ENCODE measurements at regions not wholly inside any gene's neighbourhood (a gene's known extent, or its start where the extent isn't known, plus 50 kb on each side); places are given as distances from the start of the nearest gene placed in this dataset.
A peak's percentile ranks its signal among the peaks of the same experiment; 100 is the strongest.

- no peak for DNase-seq (ENCODE audit: low spot score)
Observed at GRCh38 chr9:91100878-91101450, 260.8 kb downstream of the AUH start.

GRCh38 chr9:91101611-91102168 lies 260.0 kb downstream of the AUH start:
- DNase-seq (ENCODE audit: low spot score): no peak

- no peak for DNase-seq (ENCODE audit: low spot score)
Observed at GRCh38 chr9:91102269-91102668, 259.4 kb downstream of the AUH start.

- DNase-seq (ENCODE audit: low spot score): no peak
Observed at GRCh38 chr9:91103931-91104330, 257.8 kb downstream of the AUH start.

GRCh38 chr9:91106415-91107081 lies 255.2 kb downstream of the AUH start:
- no peak for DNase-seq (ENCODE audit: low spot score)

DNA sequence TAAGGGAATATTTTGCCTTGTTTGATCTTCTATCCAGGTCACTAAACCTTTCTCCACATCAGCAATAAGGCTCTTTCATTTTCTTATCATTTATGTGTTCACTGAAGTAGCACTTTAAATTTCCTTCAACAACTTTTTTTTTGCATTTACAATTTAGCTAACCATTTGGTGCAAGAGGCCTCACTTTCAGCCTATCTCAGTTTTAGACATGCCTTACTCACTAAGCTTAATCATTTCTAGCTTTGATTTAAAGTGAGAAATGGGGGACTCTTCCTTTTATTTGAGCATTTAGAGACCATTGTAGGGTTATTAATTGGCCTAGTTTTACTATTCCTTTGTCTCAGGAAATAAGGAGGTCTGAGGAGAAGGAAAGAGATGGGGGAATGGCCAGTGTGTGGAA lies 250.5 kb downstream of the AUH start:
- DNase-seq (ENCODE audit: low spot score): no peak

DNA sequence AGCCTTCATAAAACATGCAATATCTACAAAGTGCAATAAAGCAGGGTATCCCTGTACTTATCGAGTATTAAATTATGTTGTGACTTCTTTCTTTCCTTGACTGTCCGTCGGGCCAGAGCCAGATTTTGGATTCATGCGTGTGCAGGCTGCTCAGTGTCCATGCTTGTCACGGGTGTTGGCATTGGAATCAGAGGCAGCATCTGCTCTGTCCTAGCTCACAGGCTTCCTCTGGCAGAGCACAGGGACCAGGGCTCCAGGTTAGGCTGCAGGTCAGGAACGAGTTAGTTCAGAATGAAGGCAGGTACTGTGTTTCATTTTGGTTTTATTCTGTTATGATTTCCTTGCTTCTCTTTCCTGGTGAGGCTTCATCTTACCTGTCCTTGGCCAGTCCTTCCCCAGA lies 249.8 kb downstream of the AUH start:
- DNase-seq (ENCODE audit: low spot score): no peak

- no peak for DNase-seq (ENCODE audit: low spot score)
Observed at GRCh38 chr9:91113016-91113415, 248.7 kb downstream of the AUH start.

GRCh38 chr9:91114450-91114849 lies 247.3 kb downstream of the AUH start:
- no peak for DNase-seq (ENCODE audit: low spot score)

DNA sequence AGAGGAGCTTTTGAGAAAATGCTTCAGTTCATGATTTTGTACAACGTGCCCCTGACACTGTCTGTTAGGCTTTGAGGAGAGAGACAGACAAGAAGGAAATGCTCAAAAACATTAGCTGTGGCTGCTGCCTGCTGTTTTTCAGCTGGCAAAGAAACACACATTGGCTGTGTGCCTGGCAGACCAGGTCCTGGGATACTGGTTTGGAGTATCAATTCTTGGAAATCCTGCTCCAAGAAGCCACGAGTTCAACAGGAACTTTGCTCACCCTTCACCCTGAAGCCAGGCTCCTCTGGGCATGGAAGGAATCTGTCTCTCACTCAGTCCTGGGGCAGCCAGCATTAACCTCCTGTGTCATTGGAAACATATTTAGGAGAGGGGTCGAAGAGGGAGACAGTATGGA lies 245.5 kb downstream of the AUH start:
- no peak for DNase-seq (ENCODE audit: low spot score)

DNA sequence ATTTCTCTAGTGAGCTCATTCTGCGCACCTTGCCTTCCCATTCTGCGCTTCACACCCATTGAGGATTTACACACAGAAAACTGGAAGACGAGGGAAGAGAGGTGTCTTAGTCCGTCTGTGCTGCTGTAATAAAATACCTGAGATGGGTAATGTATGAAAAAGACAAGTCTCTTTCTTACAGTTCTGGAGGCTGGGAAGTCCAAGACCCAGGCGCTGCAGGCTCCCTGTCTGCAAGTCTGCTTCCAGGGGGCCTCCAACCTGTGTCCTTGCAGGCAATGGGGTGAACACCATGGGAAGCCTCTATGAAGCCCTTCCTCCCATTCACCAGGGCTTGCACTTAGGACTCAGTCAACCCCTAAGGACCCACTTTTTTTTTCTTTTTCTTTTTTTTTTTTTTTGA lies 245.0 kb downstream of the AUH start:
- no peak for DNase-seq (ENCODE audit: low spot score)

GRCh38 chr9:91117474-91117891 lies 244.2 kb downstream of the AUH start:
- DNase-seq (ENCODE audit: low spot score): no peak

GRCh38 chr9:91117959-91118703 lies 243.6 kb downstream of the AUH start:
- DNase-seq (ENCODE audit: low spot score): no peak

DNA sequence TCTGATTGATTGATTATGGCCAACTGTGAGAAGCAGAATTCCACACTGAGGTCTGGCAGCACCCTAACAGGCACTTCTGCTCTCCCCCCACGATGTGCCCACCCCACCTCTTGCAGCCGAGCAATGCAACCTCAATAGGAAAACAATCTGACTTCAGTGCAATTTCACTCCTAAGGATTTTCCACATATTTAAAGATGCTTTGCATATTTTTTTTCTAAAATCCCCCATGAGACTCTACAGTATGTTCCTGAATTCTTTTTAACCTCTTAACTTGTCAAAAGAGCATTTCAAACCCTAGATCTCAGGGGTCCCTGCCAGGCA lies 243.1 kb downstream of the AUH start:
- DNase-seq (ENCODE audit: low spot score): no peak

GRCh38 chr9:91119142-91119541 lies 242.6 kb downstream of the AUH start:
- peak; percentile 86 for DNase-seq (ENCODE audit: low spot score)

DNA sequence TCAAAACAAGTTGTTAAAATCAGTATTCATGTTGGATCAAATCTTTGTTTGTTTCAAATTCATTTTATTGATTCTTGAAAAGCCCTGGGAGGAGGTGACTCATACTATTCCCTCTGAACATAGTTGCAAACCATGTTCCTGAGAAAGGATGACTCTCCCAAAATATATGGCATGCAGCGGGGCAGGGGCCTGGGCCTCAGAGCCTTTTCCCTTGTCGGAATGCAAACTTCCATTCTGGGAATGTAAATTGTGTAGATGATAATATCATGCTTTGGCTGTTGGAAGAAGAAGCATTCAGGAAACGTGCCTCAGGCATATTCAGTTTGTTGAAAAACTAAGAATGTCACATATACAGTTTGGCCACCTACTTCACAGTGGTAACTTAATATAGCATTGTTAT lies 242.0 kb downstream of the AUH start:
- peak; percentile 50 for DNase-seq (ENCODE audit: low spot score)

GRCh38 chr9:91120200-91120599 lies 241.5 kb downstream of the AUH start:
- no peak for DNase-seq (ENCODE audit: low spot score)

GRCh38 chr9:91122755-91123154 lies 239.0 kb downstream of the AUH start:
- no peak for DNase-seq (ENCODE audit: low spot score)

DNA sequence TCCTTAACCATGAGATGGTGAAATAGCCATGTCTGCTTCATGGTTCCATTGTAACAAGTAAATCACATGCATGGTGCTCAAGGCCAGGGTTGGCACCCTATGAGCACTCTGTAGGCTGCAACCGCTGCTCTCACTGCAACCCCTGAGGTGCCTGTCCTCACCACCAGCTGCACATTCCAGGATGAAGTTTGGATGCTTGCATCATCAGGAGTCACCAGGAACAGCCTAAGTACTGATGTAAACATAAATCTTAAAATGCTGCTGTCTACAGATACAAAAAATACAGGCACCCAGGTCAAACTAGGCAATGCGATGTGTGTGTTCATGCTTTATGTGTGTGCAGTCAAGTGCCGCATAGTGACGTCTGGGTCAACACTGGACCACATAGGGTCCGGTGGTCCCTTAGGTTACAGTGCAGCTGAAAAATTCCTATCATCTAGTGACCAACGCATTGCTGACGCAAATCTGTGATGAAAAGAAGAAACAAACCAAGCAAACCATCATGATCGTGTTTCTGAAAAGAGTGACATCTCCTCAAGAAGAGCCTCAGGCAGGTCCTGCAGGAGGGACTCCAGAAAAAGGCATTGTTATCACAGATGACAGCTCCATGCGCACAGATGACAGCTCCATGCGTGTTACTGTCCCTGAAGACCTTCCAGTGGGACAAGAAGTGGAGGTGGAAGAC lies 234.8 kb downstream of the AUH start:
- no peak for DNase-seq (ENCODE audit: low spot score)

- no peak for DNase-seq (ENCODE audit: low spot score)
Observed at GRCh38 chr9:91127653-91128052, 234.1 kb downstream of the AUH start.

DNA sequence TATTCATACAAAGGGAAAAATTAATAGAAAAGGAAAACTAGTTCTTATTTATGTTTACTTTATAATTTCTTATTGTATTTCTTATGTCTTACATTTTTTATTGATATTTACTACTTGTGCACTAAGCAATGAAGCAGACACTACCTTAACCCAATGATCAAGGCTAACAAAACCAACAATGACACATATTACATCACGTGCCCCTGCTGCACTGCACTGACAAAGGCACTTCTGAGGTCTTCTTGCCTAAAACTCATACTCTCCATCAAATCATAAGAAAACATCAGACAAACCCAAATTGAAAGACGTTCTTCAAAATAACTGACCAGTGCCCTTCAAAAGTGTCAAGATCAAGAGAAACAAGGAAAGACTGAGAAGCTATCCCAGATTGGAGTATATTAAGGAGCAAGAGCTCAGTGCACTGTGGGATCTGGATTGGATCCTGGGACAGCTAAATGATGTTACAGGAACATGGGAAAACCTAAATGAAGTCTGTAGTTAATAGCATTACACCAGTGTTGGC lies 230.9 kb downstream of the AUH start:
- no peak for DNase-seq (ENCODE audit: low spot score)

- peak; percentile 76 for DNase-seq (ENCODE audit: low spot score)
Observed at GRCh38 chr9:91131433-91131839, 230.3 kb downstream of the AUH start.
